ENCODE measurements at regions not wholly inside any gene's neighbourhood (a gene's known extent, or its start where the extent isn't known, plus 50 kb on each side); places are given as distances from the start of the nearest gene placed in this dataset.

GRCh38 chr6:113596387-113597230 is 260.5 kb upstream of the MARCKS start:
- DNase-seq, result no peak

DNA sequence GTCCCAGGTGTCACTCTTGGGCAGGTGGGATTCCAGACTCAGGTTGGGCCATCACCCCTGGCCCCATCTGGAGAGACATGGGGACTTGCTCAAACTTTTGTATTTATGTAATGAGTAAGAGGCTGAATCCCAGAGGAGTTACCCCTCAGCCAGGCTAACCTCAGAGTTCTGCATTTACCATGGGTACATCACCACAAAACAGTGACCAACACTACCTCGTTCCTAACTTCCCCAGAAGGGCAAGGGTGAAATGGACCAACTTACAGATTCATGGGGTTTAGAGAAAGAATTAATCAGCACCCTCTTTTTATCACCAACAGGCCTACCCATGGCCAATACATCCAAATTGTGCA is 259.9 kb upstream of the MARCKS start:
- DNase-seq, result no peak

DNA sequence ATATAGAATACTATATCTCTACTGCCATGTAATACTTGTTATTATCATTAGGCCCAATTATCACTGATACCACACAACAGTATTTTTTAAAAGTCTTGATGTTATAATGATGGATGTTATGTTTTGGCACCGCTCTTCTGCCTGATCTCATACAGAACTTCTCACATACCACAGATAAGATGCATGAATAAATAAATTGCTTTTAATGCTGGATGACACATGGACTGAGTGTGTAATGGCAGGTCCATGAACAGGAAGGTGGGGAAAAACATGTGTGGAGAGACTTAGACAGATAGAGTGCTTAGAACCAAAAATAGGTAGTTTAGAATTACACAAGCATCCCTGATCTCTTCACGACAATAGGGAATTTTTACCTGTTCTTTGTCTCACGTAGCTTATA is 258.4 kb upstream of the MARCKS start:
- no peak for DNase-seq

GRCh38 chr6:113599444-113599843 is 257.7 kb upstream of the MARCKS start:
- no peak for DNase-seq

DNA sequence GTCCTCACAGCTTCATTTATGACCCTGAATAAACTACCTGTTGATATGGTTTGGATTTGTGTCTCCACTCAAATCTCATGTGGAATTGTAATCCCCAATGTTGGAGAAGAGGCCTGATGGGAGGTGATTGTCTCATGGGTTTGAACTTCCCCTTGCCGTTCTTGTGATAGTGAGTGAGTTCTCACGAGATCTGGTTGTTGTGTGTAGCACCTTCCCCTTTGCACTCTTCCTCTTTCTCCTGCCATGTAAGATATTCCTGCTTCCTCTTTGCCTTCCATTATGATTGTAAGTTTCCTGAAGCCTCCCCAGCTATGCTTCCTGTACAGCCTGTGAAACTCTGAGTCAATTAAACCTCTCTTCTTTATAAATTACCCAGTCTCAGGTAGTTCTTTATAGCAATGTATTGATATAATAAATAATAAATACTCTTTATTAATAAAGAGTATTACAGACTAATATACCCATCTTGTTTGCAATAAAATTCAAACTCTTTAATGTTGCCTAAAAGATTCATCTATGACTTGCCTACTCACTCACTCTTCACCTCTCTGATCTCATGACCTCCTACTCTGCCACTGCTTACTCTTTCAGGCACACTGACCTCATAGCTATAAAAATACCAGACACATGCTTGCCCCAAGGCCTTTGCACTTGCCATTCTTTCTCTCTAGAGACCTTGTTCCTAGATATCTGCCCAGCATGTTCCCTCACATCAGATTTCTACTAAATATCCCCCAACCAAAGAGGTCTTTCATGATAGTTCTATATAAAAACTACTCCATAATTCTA is 256.4 kb upstream of the MARCKS start:
- DNase-seq, result no peak

- no peak for DNase-seq
These were observed 249.2 kb upstream of the MARCKS start for GRCh38 chr6:113607821-113608545.

DNA sequence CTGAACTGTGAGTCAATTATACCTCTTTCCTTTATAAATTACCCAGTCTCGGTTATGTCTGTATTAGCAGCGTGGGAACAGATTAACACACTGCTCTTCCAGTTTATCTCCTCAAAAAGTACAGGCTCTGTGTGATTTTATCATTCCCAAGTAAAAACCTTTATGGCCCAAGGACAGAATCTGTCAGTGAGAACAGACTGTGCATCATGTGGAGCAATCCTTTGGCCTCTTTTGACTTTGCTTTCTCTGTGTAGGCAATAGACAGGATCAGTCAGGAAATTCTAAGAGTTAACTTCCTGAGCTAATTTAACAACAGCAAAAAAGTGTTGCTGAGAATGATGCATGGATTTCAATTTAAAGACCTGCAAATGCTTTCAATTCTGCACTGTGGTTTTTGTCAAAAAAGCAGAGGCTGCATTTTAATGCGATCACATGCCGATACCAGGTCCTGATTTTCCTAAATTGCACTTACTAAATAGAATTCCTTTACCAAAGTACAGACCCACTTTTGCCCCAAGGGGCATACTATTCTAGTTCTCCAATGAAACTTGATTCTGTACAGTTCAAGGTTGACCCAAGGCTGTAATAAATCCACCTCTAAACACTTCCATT is 246.7 kb upstream of the MARCKS start:
- no peak for DNase-seq

GRCh38 chr6:113616701-113617274 is 240.4 kb upstream of the MARCKS start:
- DNase-seq, result no peak

- no peak for DNase-seq
These were observed 238.1 kb upstream of the MARCKS start for GRCh38 chr6:113619077-113619476.

GRCh38 chr6:113620386-113620785 is 236.8 kb upstream of the MARCKS start:
- DNase-seq, result no peak

- DNase-seq, result no peak
These were observed 234.9 kb upstream of the MARCKS start for GRCh38 chr6:113622254-113622653.

DNA sequence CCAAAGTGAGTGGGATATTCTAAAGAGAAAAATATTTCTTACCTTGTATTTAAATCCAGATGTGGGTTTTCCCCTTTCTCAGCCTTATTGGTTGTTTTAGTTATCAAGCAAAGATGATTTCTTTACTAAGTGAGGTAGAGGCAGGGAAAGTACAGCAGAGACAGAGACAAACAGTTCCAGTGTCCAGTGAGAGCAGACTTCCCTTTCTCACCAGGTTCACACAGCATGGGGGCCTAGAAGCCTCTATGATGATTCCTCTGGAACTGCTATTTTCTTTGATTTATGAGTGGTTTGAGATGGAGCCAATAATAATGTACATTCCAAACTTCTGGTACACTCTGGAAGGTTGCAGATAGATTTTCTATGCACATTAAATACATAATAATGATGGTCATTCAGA is 234.0 kb upstream of the MARCKS start:
- DNase-seq, result no peak

GRCh38 chr6:113625850-113626249 is 231.3 kb upstream of the MARCKS start:
- no peak for DNase-seq

DNA sequence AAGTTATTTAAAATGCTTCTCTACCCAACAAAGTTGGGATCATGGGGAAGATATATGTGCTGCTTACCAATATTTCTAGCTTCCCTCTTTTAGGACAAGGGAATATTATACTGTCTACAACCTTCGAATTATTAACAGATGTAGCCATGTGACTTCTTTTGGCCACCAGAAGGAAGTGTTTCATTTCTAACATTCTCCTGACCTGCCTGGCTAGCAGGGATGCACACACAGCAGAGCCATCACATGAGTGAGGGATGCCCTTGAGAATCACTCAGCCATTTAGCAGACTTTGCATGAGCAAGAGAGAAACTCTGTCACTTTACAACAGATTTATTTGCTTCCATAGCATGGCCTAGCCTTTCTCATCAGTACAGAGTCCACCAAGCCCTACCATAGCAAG is 230.7 kb upstream of the MARCKS start:
- no peak for DNase-seq

DNA sequence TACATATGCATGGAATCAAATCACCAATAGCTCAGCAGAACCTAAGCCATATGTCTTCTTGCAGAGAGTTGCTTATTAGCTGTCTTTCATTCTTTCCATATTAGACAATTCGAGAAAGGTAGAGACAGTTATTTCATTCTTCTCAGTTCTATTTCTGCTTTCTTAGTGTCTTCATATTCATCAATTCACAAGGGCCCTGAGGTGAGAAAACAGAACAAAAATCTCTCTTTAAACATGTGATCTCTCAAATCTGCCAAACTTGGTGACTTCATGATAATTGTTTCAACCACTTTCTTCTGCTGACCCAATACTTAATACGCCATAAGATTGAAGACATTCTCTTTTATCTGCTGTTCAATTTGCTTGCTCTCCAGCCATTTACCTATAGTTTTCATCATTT is 229.7 kb upstream of the MARCKS start:
- no peak for DNase-seq

DNA sequence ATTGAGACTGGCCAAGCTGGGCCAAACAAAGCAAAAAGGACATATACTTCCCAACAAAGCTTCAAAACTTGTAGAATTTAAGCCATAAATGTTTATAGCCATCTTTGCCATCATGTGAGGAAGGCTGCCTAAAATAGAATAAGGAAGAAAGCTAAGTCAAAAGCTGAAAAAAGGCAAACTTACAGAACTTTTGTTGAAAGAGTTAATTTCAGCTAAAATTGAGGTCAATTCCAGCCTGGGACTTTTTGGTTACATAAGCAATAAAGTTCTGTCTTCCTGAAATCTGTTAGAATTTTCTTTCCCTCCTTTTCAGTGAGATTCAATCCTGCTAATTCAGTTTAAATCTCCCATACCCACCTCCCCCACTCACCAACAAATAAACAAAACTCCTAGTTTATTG is 227.9 kb upstream of the MARCKS start:
- no peak for DNase-seq

GRCh38 chr6:113629975-113630737 is 227.0 kb upstream of the MARCKS start:
- no peak for DNase-seq

DNA sequence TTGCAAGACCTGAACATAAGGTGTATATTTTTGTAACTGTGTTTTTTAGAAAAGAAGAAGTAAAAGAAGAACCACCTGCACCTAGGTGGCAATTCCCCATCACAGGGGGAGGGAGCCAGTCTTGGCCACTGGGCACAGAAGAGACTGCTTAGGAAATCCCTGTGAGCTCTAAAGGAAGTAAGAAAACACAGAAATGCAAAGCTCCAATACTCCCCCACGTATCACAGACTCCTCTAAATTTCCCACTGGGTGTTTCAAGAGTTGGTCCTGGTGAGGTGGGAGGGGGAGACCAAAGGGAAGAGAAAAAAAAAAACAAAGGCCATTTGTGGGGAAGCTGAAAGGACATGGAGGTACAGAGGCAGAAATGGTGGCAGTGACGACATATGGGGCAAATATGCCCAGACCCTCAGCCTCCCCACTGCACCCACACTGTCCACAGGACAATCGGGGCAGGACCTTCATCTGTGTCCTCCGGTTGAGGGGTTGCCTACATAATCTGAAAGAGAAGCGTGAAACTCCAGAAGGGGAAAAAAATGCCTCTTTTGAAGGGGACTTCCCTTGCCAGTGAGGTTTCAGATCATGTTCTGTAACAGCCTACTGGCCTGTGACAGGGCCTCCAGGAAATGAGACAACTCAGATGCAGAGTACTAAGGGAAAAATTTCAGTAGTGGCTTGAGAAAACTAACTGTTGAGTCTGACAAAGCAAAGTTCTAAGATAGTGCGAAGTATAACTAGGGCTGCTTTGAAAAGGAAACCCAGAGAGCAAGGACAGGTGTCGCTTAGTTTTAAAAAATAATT is 226.2 kb upstream of the MARCKS start:
- no peak for DNase-seq

DNA sequence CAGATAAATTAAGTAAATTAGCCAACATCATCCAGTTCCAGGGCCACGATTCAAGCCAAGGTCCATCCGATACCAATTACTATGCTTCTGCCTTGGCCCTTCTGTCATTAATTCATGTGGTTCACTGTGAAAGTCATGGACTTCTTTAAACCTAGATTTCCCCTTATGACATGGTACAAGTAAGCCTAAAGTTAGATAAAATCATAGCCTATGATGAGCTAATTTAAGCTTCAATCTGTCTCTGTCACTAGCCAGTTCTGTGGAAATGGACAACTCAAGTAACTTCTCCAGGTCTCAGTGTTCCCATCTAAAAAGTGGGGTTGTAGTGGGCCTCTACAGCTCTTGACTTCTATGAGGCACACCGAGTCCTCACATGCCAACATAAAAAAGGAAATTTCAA is 225.5 kb upstream of the MARCKS start:
- DNase-seq, result no peak

- DNase-seq, result no peak
These were observed 224.8 kb upstream of the MARCKS start for GRCh38 chr6:113632220-113632864.

DNA sequence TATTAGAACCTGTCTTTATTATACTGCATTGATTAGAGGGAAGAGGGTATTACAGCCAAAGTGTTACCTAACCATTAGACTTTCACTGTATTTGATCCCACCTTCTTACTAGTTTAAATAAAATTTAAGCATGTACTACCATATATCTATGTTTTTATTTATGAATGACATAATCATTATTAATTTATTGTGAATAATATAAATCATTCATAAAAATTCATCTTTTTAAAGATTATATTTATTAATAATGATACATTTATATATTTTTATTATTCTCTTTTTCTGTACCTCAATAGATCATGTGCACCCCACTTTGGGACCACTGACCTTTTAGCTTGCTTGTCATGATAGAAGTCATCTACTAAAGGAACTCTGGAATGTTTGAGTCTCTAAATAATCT is 223.5 kb upstream of the MARCKS start:
- DNase-seq, result no peak

Data from activated gamma-delta T cell treated with Interleukin-2 at 50 U/mL for 16 hours (primary cell).